ENCODE measurements at regions not wholly inside any gene's neighbourhood (a gene's known extent, or its start where the extent isn't known, plus 50 kb on each side); places are given as distances from the start of the nearest gene placed in this dataset.
A peak's percentile ranks its signal among the peaks of the same experiment; 100 is the strongest.
"Not testable (repeated sequence)": the region's sequence is repeated elsewhere in the genome, so short reads cannot be mapped to it uniquely, and the experiment has no call there.

GRCh38 chr6:135555550-135555949, 58.0 kb upstream of the AHI1 start:
- no peak for TF ChIP-seq CTCF (IDR thresholded peaks at IDR 0.05; ENCODE audit: low read depth, low read length)
- H3K4me3 ChIP-seq (replicated peaks in 1 of 2; ENCODE audit: low read depth in 2 of 2, low read length in 2 of 2): no peak overlapping the region
- DNase-seq (ENCODE audit: low read depth in 2 of 2): no peak

- TF ChIP-seq CTCF (IDR thresholded peaks at IDR 0.05; ENCODE audit: low read depth, low read length): no peak
- DNase-seq (ENCODE audit: low read depth in 2 of 2): no peak
- no peak overlapping the region for H3K4me3 ChIP-seq (replicated peaks in 1 of 2; ENCODE audit: low read depth in 2 of 2, low read length in 2 of 2)
These were observed 60.0 kb upstream of the AHI1 start for GRCh38 chr6:135557582-135557981.

- DNase-seq (ENCODE audit: low read depth in 2 of 2); H3K4me3 ChIP-seq (replicated peaks in 1 of 2; ENCODE audit: low read depth in 2 of 2, low read length in 2 of 2): not testable (repeated sequence)
These were observed 68.1 kb upstream of the AHI1 start for GRCh38 chr6:135565605-135566004.

GRCh38 chr6:135566311-135567068, 69.0 kb upstream of the AHI1 start:
- TF ChIP-seq CTCF (IDR thresholded peaks at IDR 0.05; ENCODE audit: low read depth, low read length): no peak
- DNase-seq (ENCODE audit: low read depth in 2 of 2): no peak
- no peak overlapping the region for H3K4me3 ChIP-seq (replicated peaks in 1 of 2; ENCODE audit: low read depth in 2 of 2, low read length in 2 of 2)

- H3K4me3 ChIP-seq (replicated peaks in 1 of 2; ENCODE audit: low read depth in 2 of 2, low read length in 2 of 2): no peak overlapping the region
- no peak for TF ChIP-seq CTCF (IDR thresholded peaks at IDR 0.05; ENCODE audit: low read depth, low read length)
- DNase-seq (ENCODE audit: low read depth in 2 of 2): no peak
These were observed 70.0 kb upstream of the AHI1 start for GRCh38 chr6:135567375-135568083.

GRCh38 chr6:135568379-135568778, 70.8 kb upstream of the AHI1 start:
- no peak overlapping the region for H3K4me3 ChIP-seq (replicated peaks in 1 of 2; ENCODE audit: low read depth in 2 of 2, low read length in 2 of 2)
- DNase-seq (ENCODE audit: low read depth in 2 of 2): peak; percentile 81 to 88
- TF ChIP-seq CTCF (IDR thresholded peaks at IDR 0.05; ENCODE audit: low read depth, low read length): no peak

- no peak for TF ChIP-seq CTCF (IDR thresholded peaks at IDR 0.05; ENCODE audit: low read depth, low read length)
- no peak for DNase-seq (ENCODE audit: low read depth in 2 of 2)
- H3K4me3 ChIP-seq (replicated peaks in 1 of 2; ENCODE audit: low read depth in 2 of 2, low read length in 2 of 2): no peak overlapping the region
These were observed 74.5 kb upstream of the AHI1 start for GRCh38 chr6:135572051-135572450.

All from cardiac fibroblast (primary cell).